ENCODE measurements at regions not wholly inside any gene's neighbourhood (a gene's known extent, or its start where the extent isn't known, plus 50 kb on each side); places are given as distances from the start of the nearest gene placed in this dataset.

DNA sequence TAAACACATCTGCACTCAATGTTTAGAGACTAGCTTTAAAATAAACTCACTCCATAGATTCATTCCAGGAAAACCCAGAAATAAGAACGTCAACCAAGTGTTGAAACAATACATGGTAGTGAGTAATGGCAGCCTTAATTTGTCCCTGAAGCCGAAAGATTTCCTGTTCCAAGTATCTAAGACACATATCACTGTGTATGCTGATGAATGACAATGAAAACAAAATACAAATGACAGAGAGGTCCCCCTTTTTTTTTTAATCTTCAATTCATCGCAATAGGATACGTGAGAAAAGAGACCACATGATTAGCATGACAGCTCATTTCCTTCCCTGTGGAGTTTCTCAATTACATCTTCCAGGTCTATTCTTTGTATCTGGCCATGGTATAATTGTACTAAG lies 160.5 kb upstream of the STK17B start:
- TF ChIP-seq GATA2 (IDR thresholded peaks at IDR 0.05; ENCODE audit: low read depth, low read length), result no peak
- no peak for TF ChIP-seq GATA3 (IDR thresholded peaks at IDR 0.05; ENCODE audit: low read depth, low read length)

All from SH-SY5Y (cell line).